Ishikawa (cell line): ENCODE measurements at regions not wholly inside any gene's neighbourhood (a gene's known extent, or its start where the extent isn't known, plus 50 kb on each side); places are given as distances from the start of the nearest gene placed in this dataset.

ENCODE experiments used
- MAX ChIP-seq: IDR thresholded peaks from 2 replicates; pipeline ENCODE4 v1.6.1; 2012
- TAF1 ChIP-seq: IDR thresholded peaks from 2 replicates; pipeline ENCODE4 v1.6.1; 2012; ENCODE audit warnings: low read depth, mild to moderate bottlenecking
- TCF12 ChIP-seq: IDR thresholded peaks from 2 replicates; pipeline ENCODE4 v1.6.1; 2012; ENCODE audit warnings: low read depth
- USF1 ChIP-seq: IDR thresholded peaks from 2 replicates; pipeline ENCODE4 v1.6.1; 2012

GRCh38 chrX:16290997-16291396 is 123.7 kb downstream of the MAGEB17 start:
- TF ChIP-seq TCF12 (no peak), USF1 (no peak), MAX (no peak), TAF1 (no peak)
